Caki2 (cell line): ENCODE measurements at regions not wholly inside any gene's neighbourhood (a gene's known extent, or its start where the extent isn't known, plus 50 kb on each side); places are given as distances from the start of the nearest gene placed in this dataset.
"Not testable (repeated sequence)": the region's sequence is repeated elsewhere in the genome, so short reads cannot be mapped to it uniquely, and the experiment has no call there.

ENCODE experiments used
- DNase-seq: peaks from one replicate; pipeline ENCODE4 v3.0.0-alpha.2; 2015; ENCODE audit warnings: low read depth
- in situ Hi-C: cut with HindIII; loops from 2 replicates; pipeline ENCODE4 v1.10.0; 2016; ENCODE audit warnings: low sequenced_read_pairs, low pct_unique_long_range_greater_than_20kb, mixed read lengths

DNA sequence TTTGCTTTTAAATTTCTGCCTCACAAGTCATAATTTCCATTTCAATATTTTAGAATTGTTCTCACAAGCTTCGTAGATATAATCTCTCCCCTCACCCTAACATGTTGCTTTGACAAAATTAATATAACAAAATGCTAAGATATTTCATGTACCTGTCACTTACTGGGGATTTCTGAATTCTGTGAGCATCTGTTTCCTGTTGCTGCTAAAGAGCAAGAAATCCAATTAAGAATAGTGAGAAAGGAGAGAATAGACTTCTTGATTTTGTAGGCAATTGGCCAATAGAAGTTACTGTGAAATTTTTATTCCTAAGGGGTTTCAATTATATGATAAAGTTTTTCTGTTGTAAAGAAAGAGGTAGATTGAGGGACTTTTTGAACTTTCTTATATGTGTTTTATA lies 796.5 kb upstream of the ARRDC3 start:
- no peak for DNase-seq
- in situ Hi-C loops, result no loop called here

GRCh38 chr5:92177926-92178487 lies 794.9 kb upstream of the ARRDC3 start:
- in situ Hi-C loops, result no loop called here
- DNase-seq, result no peak

DNA sequence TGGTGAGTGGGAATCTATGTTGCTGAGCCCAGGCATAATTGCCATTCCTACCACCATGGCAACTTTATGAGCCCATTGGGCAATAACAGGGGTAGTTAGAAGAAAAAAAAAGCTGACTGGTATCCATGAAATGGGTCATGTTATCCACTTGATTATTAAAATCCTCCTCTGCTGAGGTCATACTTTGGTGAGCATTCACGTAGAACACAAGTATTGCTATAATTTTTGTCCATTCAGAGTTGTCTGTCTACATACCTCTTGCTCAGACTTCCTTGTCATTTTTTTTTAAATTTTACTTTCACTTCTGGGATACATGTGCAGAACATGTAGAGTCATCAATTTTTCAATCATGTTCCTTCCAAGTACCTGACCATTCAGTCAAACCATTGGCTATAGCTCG lies 780.8 kb upstream of the ARRDC3 start:
- in situ Hi-C loops, result no loop called here
- no peak for DNase-seq

DNA sequence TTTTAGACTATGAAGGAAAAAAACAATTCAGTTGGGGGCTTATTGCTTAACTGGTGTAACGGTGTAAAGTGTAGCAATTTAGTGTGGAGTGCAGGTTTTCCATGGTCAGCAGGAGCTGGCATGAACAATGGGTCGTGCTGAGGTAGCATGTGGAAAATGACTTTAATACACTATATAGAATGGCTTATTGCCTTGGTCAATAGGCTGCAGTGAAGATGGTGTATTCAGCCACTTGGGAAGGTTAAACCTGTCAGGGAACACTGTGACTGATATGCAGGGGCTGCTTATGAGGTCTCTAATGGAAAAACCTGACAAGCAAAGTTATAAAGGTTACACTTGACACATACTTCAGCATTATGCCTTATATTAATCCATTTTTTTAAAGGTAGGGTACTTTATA lies 764.7 kb upstream of the ARRDC3 start:
- DNase-seq, result no peak
- in situ Hi-C loops, result no loop called here

- in situ Hi-C loops, result no loop called here
- DNase-seq, result no peak
Observed at GRCh38 chr5:92147266-92147665, 764.1 kb upstream of the ARRDC3 start.

DNA sequence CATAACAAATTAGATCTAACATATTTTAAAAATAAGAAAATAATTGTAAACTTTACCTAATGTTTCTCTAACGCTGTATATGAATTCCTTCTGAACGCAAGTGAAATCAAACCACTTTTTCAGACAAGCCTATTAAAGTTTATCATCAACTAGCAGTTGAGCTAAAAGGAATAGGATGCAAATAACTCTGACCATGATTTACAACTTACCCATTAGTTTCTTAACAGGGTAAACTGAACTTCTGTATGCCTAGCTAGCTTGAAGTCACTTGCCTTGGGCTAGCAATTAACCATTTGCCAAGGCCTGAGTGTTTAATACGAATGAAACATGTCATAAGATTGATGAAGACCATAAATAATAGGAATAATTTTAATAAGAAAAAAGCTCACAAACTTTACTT lies 762.7 kb upstream of the ARRDC3 start:
- DNase-seq, result no peak
- in situ Hi-C loops, result no loop called here

GRCh38 chr5:92144824-92145223 lies 761.7 kb upstream of the ARRDC3 start:
- in situ Hi-C loops, result no loop called here
- no peak for DNase-seq

GRCh38 chr5:92132294-92132908 lies 749.3 kb upstream of the ARRDC3 start:
- DNase-seq, in situ Hi-C loops: not testable (repeated sequence)

- DNase-seq, result no peak
- in situ Hi-C loops, result no loop called here
Observed at GRCh38 chr5:92126182-92126581, 743.1 kb upstream of the ARRDC3 start.

DNA sequence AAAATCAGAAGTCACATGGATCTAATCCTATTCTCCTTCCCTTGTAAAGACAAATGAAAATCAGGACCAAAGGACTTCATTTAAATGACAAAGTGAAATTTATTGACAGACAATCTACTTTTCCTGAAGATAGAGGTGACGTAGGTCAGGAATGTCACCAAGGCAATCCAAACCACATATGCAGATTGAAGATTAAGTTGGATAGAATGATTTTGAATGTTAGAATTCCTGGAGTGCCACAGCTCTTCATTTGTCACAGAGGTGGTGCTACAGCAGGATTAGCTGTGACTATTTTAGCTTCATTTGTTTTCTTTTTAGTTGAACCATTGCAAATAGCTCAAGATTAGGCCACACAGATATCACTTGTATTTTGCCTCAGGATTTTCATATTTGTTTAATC lies 736.0 kb upstream of the ARRDC3 start:
- in situ Hi-C loops, result no loop called here
- DNase-seq, result no peak

GRCh38 chr5:92106808-92107207 lies 723.7 kb upstream of the ARRDC3 start:
- no peak for DNase-seq
- in situ Hi-C loops, result no loop called here

DNA sequence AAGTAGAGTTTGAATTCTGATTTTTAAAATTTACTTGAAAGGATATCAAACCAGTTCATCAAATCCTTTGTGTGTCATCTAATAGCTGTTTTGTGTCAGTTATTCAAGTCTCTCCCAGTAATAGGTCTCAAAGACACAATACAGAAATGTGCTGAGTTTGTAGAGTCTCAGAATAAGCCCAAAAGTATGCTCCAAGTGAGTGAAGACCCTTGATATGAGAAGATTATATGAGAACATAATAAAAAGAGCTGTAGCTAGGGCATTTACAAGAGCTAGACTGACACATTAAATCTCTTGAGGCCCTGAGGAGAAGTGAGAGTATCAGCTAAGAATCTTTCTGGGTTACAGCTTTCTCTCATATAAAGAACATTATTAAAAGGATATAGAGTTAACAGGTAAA lies 721.0 kb upstream of the ARRDC3 start:
- in situ Hi-C loops, result no loop called here
- no peak for DNase-seq

GRCh38 chr5:92102313-92102712 lies 719.2 kb upstream of the ARRDC3 start:
- in situ Hi-C loops, result no loop called here
- DNase-seq, result no peak

DNA sequence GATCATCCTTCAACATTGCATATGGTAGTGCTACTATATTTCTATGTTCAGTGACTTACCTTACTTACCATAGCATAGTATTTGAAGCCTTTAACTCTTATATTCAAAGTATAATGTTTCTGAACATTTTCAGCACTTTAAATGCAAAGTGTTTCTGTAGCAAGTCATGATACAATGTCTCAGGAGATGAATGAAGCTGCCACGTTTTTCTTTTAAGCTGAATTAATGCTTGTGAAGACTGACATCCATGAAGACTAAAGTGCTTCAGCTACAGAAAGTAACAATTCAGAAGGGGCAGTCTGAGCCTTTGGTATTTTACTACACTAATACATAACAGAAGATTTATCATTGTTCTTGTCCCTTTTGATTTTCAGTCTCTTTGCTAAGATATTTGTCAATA lies 709.1 kb upstream of the ARRDC3 start:
- in situ Hi-C loops, result no loop called here

GRCh38 chr5:92086059-92086811 lies 703.1 kb upstream of the ARRDC3 start:
- in situ Hi-C loops, result no loop called here
- DNase-seq, result no peak

More for the DNA sequence above, 709.1 kb upstream of the ARRDC3 start:
- DNase-seq, result no peak

DNA sequence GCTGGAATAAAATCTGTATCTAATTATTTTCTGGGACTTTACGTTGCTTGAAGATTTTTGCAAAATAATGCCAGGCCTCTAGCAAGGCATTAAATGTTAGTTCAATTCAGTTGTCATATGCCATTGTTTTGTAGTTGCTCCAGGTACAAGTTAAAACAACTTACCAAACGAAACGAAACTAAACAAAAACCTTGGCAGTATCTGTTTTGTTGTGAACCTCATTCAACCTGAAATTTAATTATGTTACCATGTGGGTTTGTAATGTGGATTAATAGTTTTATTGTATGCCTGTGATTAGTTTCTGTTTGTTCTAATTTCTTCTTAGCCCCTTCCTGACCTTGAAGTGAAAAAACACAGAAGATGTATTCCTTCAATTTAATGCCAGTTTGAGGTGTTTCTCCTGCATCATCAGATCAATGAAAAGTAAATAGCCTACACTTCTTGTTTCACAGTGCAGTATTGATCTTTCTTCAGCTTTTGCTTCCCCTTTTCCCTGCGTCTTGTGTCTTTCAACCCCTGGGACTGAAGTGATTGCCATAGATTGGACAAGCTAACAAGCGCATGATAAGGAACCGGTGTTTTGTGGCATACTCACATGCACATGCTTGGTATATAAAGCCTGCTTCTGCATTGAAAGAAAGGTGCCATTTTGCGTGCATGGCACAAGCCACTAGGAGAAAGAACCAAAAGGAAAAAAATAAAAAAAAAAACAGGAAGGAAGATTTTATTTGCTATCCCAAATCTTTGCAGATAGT lies 699.0 kb upstream of the ARRDC3 start:
- in situ Hi-C loops, result no loop called here
- DNase-seq, result no peak

GRCh38 chr5:92070786-92071185 lies 687.7 kb upstream of the ARRDC3 start:
- no peak for DNase-seq
- in situ Hi-C loops, result no loop called here

DNA sequence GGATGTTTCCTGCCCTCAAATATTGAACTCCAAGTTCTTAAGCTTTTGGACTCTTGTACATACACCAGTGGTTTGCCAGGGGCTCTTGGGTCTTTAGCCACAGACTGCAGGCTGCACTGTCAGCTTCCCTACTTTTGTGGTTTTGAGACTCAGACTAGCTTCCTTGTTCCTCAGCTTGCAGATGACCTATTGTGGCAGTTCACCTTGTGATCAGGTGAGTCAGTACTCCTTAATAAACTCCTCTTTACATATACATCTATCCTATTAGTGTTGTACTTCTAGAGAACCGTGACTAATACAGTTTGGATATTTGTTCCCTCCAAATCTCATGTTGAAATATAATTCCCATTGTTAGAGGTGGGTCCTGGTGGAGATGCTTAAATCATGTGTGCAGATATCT lies 681.9 kb upstream of the ARRDC3 start:
- in situ Hi-C loops, result no loop called here
- no peak for DNase-seq

GRCh38 chr5:92051741-92052140 lies 668.6 kb upstream of the ARRDC3 start:
- in situ Hi-C loops, result no loop called here
- DNase-seq, result no peak
